Activated CD4-positive, alpha-beta memory T cell treated with anti-CD3 and anti-CD28 coated beads for 36 hours (primary cell): ENCODE measurements at regions not wholly inside any gene's neighbourhood (a gene's known extent, or its start where the extent isn't known, plus 50 kb on each side); places are given as distances from the start of the nearest gene placed in this dataset.

Experiments used
- CTCF ChIA-PET: fragments of 350-600 bp; sonication (Branson Sonifier 250); formaldehyde crosslinking; loops from one replicate; lab custom pipeline; 2021; ENCODE audit warnings: antibody characterized with exemption, inconsistent platforms; lab: Charles Lee
- POLR2A ChIA-PET: fragments of 350-600 bp; sonication (Branson Sonifier 250); formaldehyde crosslinking; loops from one replicate; lab custom pipeline; 2021; ENCODE audit warnings: antibody characterized with exemption; lab: Charles Lee
- DNase-seq: peaks from one replicate; pipeline ENCODE4 v3.0.0-alpha.2; 2020
- H3K27ac Mint-ChIP-seq: one replicate; pipeline ENCODE4 v1.8.0; 2021; ENCODE audit warnings: mixed read lengths
- H3K27me3 Mint-ChIP-seq: one replicate; pipeline ENCODE4 v1.8.0; 2021; ENCODE audit warnings: mixed read lengths
- H3K36me3 Mint-ChIP-seq: one replicate; pipeline ENCODE4 v1.8.0; 2021; ENCODE audit warnings: mixed read lengths
- H3K4me1 Mint-ChIP-seq: one replicate; pipeline ENCODE4 v1.8.0; 2021; ENCODE audit warnings: low read depth, mixed read lengths
- H3K4me3 Mint-ChIP-seq: one replicate; pipeline ENCODE4 v1.8.0; 2021; ENCODE audit warnings: mild to moderate bottlenecking, mixed read lengths
- H3K9me3 Mint-ChIP-seq: one replicate; pipeline ENCODE4 v1.8.0; 2021; ENCODE audit warnings: mixed read lengths
- intact Hi-C: fragments of 100-400 bp; cut with micrococcal nuclease; formaldehyde crosslinking; loops from one replicate; pipeline ENCODE4 v1.15.1; 2023

GRCh38 chr2:8193146-8193545, 488.7 kb upstream of the ID2 start:
- Mint-ChIP-seq H3K4me1 (no peaks in the 10 kb centered on the region), H3K4me3 (no peak overlapping the region), H3K27ac (no peak overlapping the region), H3K27me3 (no peaks in the 10 kb centered on the region), H3K36me3 (no peaks in the 10 kb centered on the region), H3K9me3 (no peaks in the 10 kb centered on the region)
- ChIA-PET CTCF (no interaction called here), POLR2A (no interaction called here)
- intact Hi-C loops: no loop called here
- no peak for DNase-seq

- DNase-seq: no peak
- intact Hi-C loops: no loop called here
- CTCF ChIA-PET: no interaction called here
- Mint-ChIP-seq H3K9me3 (no peaks in the 10 kb centered on the region), H3K4me1 (no peaks in the 10 kb centered on the region), H3K27ac (no peak overlapping the region), H3K27me3 (no peaks in the 10 kb centered on the region), H3K36me3 (no peaks in the 10 kb centered on the region), H3K4me3 (no peak overlapping the region)
- POLR2A ChIA-PET: no interaction called here
Measured at GRCh38 chr2:8193686-8194615, 487.9 kb upstream of the ID2 start.

- ChIA-PET POLR2A (no interaction called here), CTCF (no interaction called here)
- Mint-ChIP-seq H3K4me3 (no peak overlapping the region), H3K27ac (no peak overlapping the region), H3K4me1 (no peaks in the 10 kb centered on the region), H3K36me3 (no peaks in the 10 kb centered on the region), H3K9me3 (peaks cover 5% of the 10 kb centered on the region), H3K27me3 (no peaks in the 10 kb centered on the region)
- no peak for DNase-seq
- intact Hi-C loops: no loop called here
Measured at GRCh38 chr2:8195784-8196183, 486.1 kb upstream of the ID2 start.

DNA sequence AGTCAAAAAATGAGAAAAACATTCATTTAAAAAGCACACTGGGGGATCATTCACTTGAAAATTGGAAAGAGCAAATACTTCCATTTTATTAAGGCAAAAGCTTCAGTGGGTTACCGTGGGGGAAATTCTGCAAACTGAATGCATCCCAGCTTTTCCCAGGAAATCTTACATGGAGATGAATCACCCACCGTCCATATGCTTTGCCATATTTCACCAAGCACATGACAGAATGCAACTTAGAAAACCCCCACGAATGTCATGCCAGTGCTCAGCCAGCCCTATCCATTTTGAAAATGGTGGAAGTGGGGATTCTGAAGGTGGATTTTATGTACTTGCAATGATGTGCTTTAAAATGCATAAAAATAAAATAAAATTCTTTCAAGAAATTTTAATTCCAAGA, 485.5 kb upstream of the ID2 start:
- POLR2A ChIA-PET: no interaction called here
- Mint-ChIP-seq H3K27ac (no peak overlapping the region), H3K9me3 (peaks cover 5% of the 10 kb centered on the region), H3K4me1 (no peaks in the 10 kb centered on the region), H3K27me3 (no peaks in the 10 kb centered on the region), H3K36me3 (no peaks in the 10 kb centered on the region), H3K4me3 (no peak overlapping the region)
- intact Hi-C loops: no loop called here
- CTCF ChIA-PET: no interaction called here
- DNase-seq: no peak

DNA sequence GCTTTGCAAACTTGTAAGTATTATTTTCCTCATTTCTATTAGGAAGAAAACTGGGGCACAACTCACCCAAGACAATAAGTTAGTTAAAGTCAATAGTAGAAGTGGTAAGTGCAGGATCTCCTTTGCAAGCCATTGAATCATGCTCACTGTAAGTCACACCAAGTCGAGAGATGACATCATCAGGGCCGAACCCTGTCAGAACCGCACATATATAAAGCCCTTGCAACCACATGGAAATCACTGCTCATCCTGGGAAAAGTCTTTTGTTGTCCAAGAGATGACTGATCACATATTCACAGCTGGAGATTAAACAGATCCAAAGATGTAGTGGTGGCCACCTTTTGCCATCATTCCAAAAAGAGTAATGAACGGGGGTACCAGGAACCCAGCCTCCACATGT, 484.8 kb upstream of the ID2 start:
- CTCF ChIA-PET: no interaction called here

GRCh38 chr2:8197825-8198224, 484.0 kb upstream of the ID2 start:
- H3K4me1 Mint-ChIP-seq: peaks cover 6% of the 10 kb centered on the region
- ChIA-PET POLR2A (no interaction called here), CTCF (no interaction called here)
- peaks cover 5% of the 10 kb centered on the region for H3K9me3 Mint-ChIP-seq
- DNase-seq: no peak
- intact Hi-C loops: no loop called here
- H3K4me3 Mint-ChIP-seq: no peak overlapping the region
- H3K27ac Mint-ChIP-seq: no peak overlapping the region
- no peaks in the 10 kb centered on the region for H3K36me3 Mint-ChIP-seq
- no peaks in the 10 kb centered on the region for H3K27me3 Mint-ChIP-seq

More for the DNA sequence above, 484.8 kb upstream of the ID2 start:
- intact Hi-C loops: no loop called here
- Mint-ChIP-seq H3K36me3 (no peaks in the 10 kb centered on the region), H3K4me1 (peaks cover 1% of the 10 kb centered on the region), H3K27ac (no peak overlapping the region), H3K4me3 (no peak overlapping the region), H3K27me3 (no peaks in the 10 kb centered on the region), H3K9me3 (peaks cover 5% of the 10 kb centered on the region)
- DNase-seq: no peak
- POLR2A ChIA-PET: no interaction called here

DNA sequence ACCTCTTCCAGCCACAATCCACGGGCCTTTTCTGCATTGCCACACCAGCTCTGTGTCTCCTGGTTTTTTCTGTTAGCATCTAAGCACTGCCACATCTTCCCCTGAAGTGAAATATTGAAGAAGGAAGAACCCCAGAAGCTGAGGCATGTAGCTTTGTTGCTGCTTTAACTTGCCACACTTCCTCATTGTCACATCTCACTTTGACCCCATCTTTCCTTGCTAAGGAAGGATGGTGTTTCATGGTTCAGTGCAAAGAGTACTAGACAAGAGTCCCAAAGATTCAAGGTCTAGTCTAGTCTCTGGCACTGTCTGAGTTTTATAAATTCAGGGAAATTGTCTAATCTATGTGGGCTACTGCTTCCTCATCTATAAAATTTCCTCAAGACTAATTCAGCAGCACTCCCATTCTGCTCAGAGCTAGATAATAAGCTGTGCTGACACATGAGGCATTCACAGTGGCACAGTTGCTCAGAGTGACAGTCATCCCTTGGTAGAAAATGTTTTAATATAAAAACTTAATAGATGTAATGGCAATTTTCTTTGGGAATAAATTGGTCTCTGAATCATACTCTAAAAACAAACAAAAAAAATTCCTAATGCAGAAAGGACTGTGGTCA, 483.0 kb upstream of the ID2 start:
- H3K27ac Mint-ChIP-seq: no peak overlapping the region
- H3K4me3 Mint-ChIP-seq: no peak overlapping the region
- intact Hi-C loops: no loop called here
- peaks cover 6% of the 10 kb centered on the region for H3K4me1 Mint-ChIP-seq
- H3K27me3 Mint-ChIP-seq: no peaks in the 10 kb centered on the region
- peaks cover 5% of the 10 kb centered on the region for H3K9me3 Mint-ChIP-seq
- ChIA-PET CTCF (no interaction called here), POLR2A (no interaction called here)
- H3K36me3 Mint-ChIP-seq: no peaks in the 10 kb centered on the region
- DNase-seq: no peak

DNA sequence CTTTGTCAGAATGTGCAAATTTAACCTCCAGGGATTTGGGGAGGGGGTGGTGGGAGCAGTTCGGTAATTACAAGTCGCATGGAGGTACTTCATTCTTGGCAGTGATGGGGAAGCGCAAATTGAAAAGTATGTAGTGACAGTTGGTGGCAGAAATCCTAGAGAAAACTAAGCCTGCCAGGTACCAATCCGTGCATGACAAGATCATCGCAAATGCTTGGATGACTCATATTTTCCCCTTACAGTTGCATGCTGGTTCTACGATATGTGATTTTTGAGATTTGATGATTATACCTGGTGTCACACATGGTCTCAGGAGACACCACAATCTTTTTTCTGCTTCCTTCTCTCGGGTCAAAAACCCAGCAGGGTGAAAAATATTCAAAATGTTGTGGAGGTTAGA, 479.7 kb upstream of the ID2 start:
- ChIA-PET POLR2A (no interaction called here), CTCF (no interaction called here)
- intact Hi-C loops: no loop called here
- peak overlapping the region; percentile 35 for H3K27ac Mint-ChIP-seq
- no peak for DNase-seq
- H3K4me3 Mint-ChIP-seq: no peak overlapping the region
- peaks cover 5% of the 10 kb centered on the region for H3K36me3 Mint-ChIP-seq
- H3K27me3 Mint-ChIP-seq: no peaks in the 10 kb centered on the region
- H3K4me1 Mint-ChIP-seq: peaks cover 6% of the 10 kb centered on the region
- H3K9me3 Mint-ChIP-seq: peaks cover 11% of the 10 kb centered on the region

DNA sequence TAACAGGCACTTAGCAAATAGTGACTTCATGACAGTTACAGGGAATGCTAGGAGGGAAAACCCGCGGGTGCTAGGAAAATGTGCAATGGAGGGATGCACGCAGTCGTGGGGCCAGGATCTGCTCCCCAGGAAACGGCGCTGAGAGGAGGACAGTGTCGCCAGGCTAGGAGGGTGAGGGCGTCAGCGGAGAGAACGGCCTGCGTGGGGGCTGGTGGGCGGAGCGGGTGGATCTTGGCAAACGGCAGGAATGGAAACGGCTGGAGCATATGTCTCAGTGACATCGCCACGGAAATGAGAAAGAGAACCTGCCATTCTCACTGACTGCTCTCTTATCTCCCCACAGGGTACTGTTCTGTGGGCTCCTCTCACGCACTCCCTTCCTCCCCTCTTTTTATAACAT, 478.5 kb upstream of the ID2 start:
- Mint-ChIP-seq H3K4me1 (peaks cover 6% of the 10 kb centered on the region), H3K27me3 (no peaks in the 10 kb centered on the region), H3K9me3 (peaks cover 22% of the 10 kb centered on the region), H3K36me3 (peaks cover 9% of the 10 kb centered on the region), H3K27ac (no peak overlapping the region), H3K4me3 (no peak overlapping the region)
- ChIA-PET CTCF (no interaction called here), POLR2A (no interaction called here)
- DNase-seq: no peak
- intact Hi-C loops: no loop called here

- H3K9me3 Mint-ChIP-seq: peaks cover 31% of the 10 kb centered on the region
- no peak overlapping the region for H3K4me3 Mint-ChIP-seq
- peaks cover 6% of the 10 kb centered on the region for H3K4me1 Mint-ChIP-seq
- H3K27ac Mint-ChIP-seq: no peak overlapping the region
- H3K36me3 Mint-ChIP-seq: peaks cover 9% of the 10 kb centered on the region
- DNase-seq: no peak
- no peaks in the 10 kb centered on the region for H3K27me3 Mint-ChIP-seq
- POLR2A ChIA-PET: no interaction called here
- CTCF ChIA-PET: no interaction called here
- intact Hi-C loops: no loop called here
Measured at GRCh38 chr2:8204711-8205110, 477.1 kb upstream of the ID2 start.

DNA sequence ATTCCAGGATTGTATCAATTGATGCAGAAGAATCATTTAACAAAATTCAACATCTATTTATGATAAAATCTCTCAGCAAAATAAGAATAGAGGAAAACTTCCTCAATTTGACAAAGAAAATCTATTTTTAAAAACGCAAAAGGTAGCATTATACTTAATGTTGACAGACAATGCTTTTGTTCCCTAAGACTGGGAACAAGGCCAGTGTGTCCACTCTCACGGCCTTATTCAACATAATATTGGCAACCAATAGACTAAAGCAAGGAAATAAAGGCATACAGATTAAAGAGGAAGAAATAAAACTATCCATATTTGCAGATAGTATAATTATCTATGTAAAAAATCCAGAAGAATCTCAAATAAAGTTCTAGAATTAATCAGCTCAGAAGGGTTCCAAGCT, 472.4 kb upstream of the ID2 start:
- no peaks in the 10 kb centered on the region for H3K27me3 Mint-ChIP-seq
- peaks cover 33% of the 10 kb centered on the region for H3K9me3 Mint-ChIP-seq
- H3K36me3 Mint-ChIP-seq: peaks cover 9% of the 10 kb centered on the region
- intact Hi-C loops: no loop called here
- CTCF ChIA-PET: no interaction called here
- H3K4me3 Mint-ChIP-seq: no peak overlapping the region
- DNase-seq: no peak
- H3K27ac Mint-ChIP-seq: no peak overlapping the region
- POLR2A ChIA-PET: no interaction called here
- H3K4me1 Mint-ChIP-seq: peaks cover 3% of the 10 kb centered on the region

- intact Hi-C loops: no loop called here
- Mint-ChIP-seq H3K9me3 (peaks cover 32% of the 10 kb centered on the region), H3K4me3 (no peak overlapping the region), H3K4me1 (peaks cover 4% of the 10 kb centered on the region), H3K36me3 (peaks cover 6% of the 10 kb centered on the region), H3K27ac (no peak overlapping the region), H3K27me3 (no peaks in the 10 kb centered on the region)
- no peak for DNase-seq
- CTCF ChIA-PET: no interaction called here
- POLR2A ChIA-PET: no interaction called here
Measured at GRCh38 chr2:8211384-8211783, 470.5 kb upstream of the ID2 start.

- no peak overlapping the region for H3K4me3 Mint-ChIP-seq
- no peaks in the 10 kb centered on the region for H3K27me3 Mint-ChIP-seq
- no peak for DNase-seq
- peaks cover 26% of the 10 kb centered on the region for H3K9me3 Mint-ChIP-seq
- ChIA-PET POLR2A (no interaction called here), CTCF (no interaction called here)
- peaks cover 4% of the 10 kb centered on the region for H3K4me1 Mint-ChIP-seq
- peaks cover 4% of the 10 kb centered on the region for H3K36me3 Mint-ChIP-seq
- intact Hi-C loops: no loop called here
- H3K27ac Mint-ChIP-seq: no peak overlapping the region
Measured at GRCh38 chr2:8212239-8212638, 469.6 kb upstream of the ID2 start.
